Activated CD4-positive, alpha-beta T cell treated with anti-CD3 and anti-CD28 coated beads, Interleukin-2, amount 10 ng/mL, durations not matched to agents 24 days and 14 days (primary cell): ENCODE measurements at regions not wholly inside any gene's neighbourhood (a gene's known extent, or its start where the extent isn't known, plus 50 kb on each side); places are given as distances from the start of the nearest gene placed in this dataset.
"Not testable (repeated sequence)": the region's sequence is repeated elsewhere in the genome, so short reads cannot be mapped to it uniquely, and the experiment has no call there.

Source experiments
- DNase-seq: peaks from one replicate; pipeline ENCODE4 v3.0.0; 2022
- H3K27ac Mint-ChIP-seq: one replicate; pipeline ENCODE4 v1.8.0; 2022; ENCODE audit warnings: mild to moderate bottlenecking, mixed read lengths
- H3K27me3 Mint-ChIP-seq: one replicate; pipeline ENCODE4 v1.8.0; 2022; ENCODE audit warnings: mixed read lengths
- H3K36me3 Mint-ChIP-seq: one replicate; pipeline ENCODE4 v1.8.0; 2022; ENCODE audit warnings: low read depth, mild to moderate bottlenecking, mixed read lengths
- H3K4me1 Mint-ChIP-seq: one replicate; pipeline ENCODE4 v1.8.0; 2021; ENCODE audit warnings: mixed read lengths
- H3K4me3 Mint-ChIP-seq: one replicate; pipeline ENCODE4 v1.8.0; 2022; ENCODE audit warnings: mild to moderate bottlenecking, moderate library complexity, mixed read lengths
- H3K9me3 Mint-ChIP-seq: one replicate; pipeline ENCODE4 v1.8.0; 2021; ENCODE audit warnings: mixed read lengths
- intact Hi-C: fragments of 100-400 bp; cut with micrococcal nuclease; formaldehyde crosslinking; loops from one replicate; pipeline ENCODE4 v1.15.1; 2023

- H3K4me3 Mint-ChIP-seq: no peak overlapping the region
- intact Hi-C loops: no loop called here
- H3K27ac Mint-ChIP-seq: no peak overlapping the region
- no peaks in the 10 kb centered on the region for H3K9me3 Mint-ChIP-seq
- no peak for DNase-seq
- H3K4me1 Mint-ChIP-seq: no peaks in the 10 kb centered on the region
- no peaks in the 10 kb centered on the region for H3K36me3 Mint-ChIP-seq
- no peaks in the 10 kb centered on the region for H3K27me3 Mint-ChIP-seq
These were observed 55.5 kb upstream of the PIK3C3 start for GRCh38 chr18:41899535-41899934.

- DNase-seq: no peak
- no peak overlapping the region for H3K4me3 Mint-ChIP-seq
- H3K27me3 Mint-ChIP-seq: no peaks in the 10 kb centered on the region
- H3K36me3 Mint-ChIP-seq: no peaks in the 10 kb centered on the region
- intact Hi-C loops: no loop called here
- H3K4me1 Mint-ChIP-seq: no peaks in the 10 kb centered on the region
- no peak overlapping the region for H3K27ac Mint-ChIP-seq
- no peaks in the 10 kb centered on the region for H3K9me3 Mint-ChIP-seq
These were observed 61.6 kb upstream of the PIK3C3 start for GRCh38 chr18:41893432-41893831.

- intact Hi-C loops: no loop called here
- Mint-ChIP-seq H3K4me3 (no peak overlapping the region), H3K27ac (no peak overlapping the region), H3K36me3 (no peaks in the 10 kb centered on the region), H3K27me3 (no peaks in the 10 kb centered on the region), H3K9me3 (no peaks in the 10 kb centered on the region), H3K4me1 (no peaks in the 10 kb centered on the region)
- no peak for DNase-seq
These were observed 67.9 kb upstream of the PIK3C3 start for GRCh38 chr18:41887100-41887499.

GRCh38 chr18:41886126-41886807 is 68.8 kb upstream of the PIK3C3 start:
- H3K36me3 Mint-ChIP-seq: no peaks in the 10 kb centered on the region
- H3K27ac Mint-ChIP-seq: no peak overlapping the region
- no peaks in the 10 kb centered on the region for H3K4me1 Mint-ChIP-seq
- intact Hi-C loops: no loop called here
- DNase-seq: no peak
- H3K9me3 Mint-ChIP-seq: no peaks in the 10 kb centered on the region
- H3K4me3 Mint-ChIP-seq: no peak overlapping the region
- H3K27me3 Mint-ChIP-seq: no peaks in the 10 kb centered on the region

- Mint-ChIP-seq H3K4me3 (no peak overlapping the region), H3K36me3 (no peaks in the 10 kb centered on the region), H3K27ac (no peak overlapping the region), H3K9me3 (no peaks in the 10 kb centered on the region), H3K4me1 (no peaks in the 10 kb centered on the region), H3K27me3 (no peaks in the 10 kb centered on the region)
- DNase-seq: no peak
- intact Hi-C loops: no loop called here
These were observed 73.7 kb upstream of the PIK3C3 start for GRCh38 chr18:41881285-41881684.

- Mint-ChIP-seq H3K9me3 (no peaks in the 10 kb centered on the region), H3K36me3 (no peaks in the 10 kb centered on the region), H3K4me1 (no peaks in the 10 kb centered on the region), H3K4me3 (no peak overlapping the region), H3K27me3 (peaks cover 2% of the 10 kb centered on the region), H3K27ac (no peak overlapping the region)
- no peak for DNase-seq
- intact Hi-C loops: no loop called here
These were observed 75.8 kb upstream of the PIK3C3 start for GRCh38 chr18:41879256-41879655.

- no peaks in the 10 kb centered on the region for H3K36me3 Mint-ChIP-seq
- intact Hi-C loops: no loop called here
These were observed 79.8 kb upstream of the PIK3C3 start for GRCh38 chr18:41875094-41875780.

GRCh38 chr18:41873730-41874129 is 81.3 kb upstream of the PIK3C3 start:
- Mint-ChIP-seq H3K9me3 (no peaks in the 10 kb centered on the region), H3K4me1 (peaks cover 4% of the 10 kb centered on the region), H3K4me3 (no peak overlapping the region), H3K27me3 (peaks cover 2% of the 10 kb centered on the region), H3K27ac (no peak overlapping the region), H3K36me3 (no peaks in the 10 kb centered on the region)
- intact Hi-C loops: no loop called here
- DNase-seq: no peak

More at GRCh38 chr18:41875094-41875780, 79.8 kb upstream of the PIK3C3 start:
- Mint-ChIP-seq H3K27ac (no peak overlapping the region), H3K4me1 (peaks cover 4% of the 10 kb centered on the region), H3K4me3 (no peak overlapping the region), H3K27me3 (peaks cover 2% of the 10 kb centered on the region), H3K9me3 (no peaks in the 10 kb centered on the region)
- DNase-seq: no peak

GRCh38 chr18:41872206-41872605 is 82.8 kb upstream of the PIK3C3 start:
- intact Hi-C loops: no loop called here
- no peaks in the 10 kb centered on the region for H3K9me3 Mint-ChIP-seq
- H3K36me3 Mint-ChIP-seq: no peaks in the 10 kb centered on the region
- peaks cover 2% of the 10 kb centered on the region for H3K27me3 Mint-ChIP-seq
- DNase-seq: no peak
- H3K27ac Mint-ChIP-seq: no peak overlapping the region
- H3K4me1 Mint-ChIP-seq: peaks cover 4% of the 10 kb centered on the region
- no peak overlapping the region for H3K4me3 Mint-ChIP-seq

- H3K9me3 Mint-ChIP-seq: no peaks in the 10 kb centered on the region
- peaks cover 2% of the 10 kb centered on the region for H3K27me3 Mint-ChIP-seq
- no peak overlapping the region for H3K4me3 Mint-ChIP-seq
- H3K36me3 Mint-ChIP-seq: no peaks in the 10 kb centered on the region
- peaks cover 4% of the 10 kb centered on the region for H3K4me1 Mint-ChIP-seq
- DNase-seq: no peak
- intact Hi-C loops: no loop called here
- H3K27ac Mint-ChIP-seq: no peak overlapping the region
These were observed 83.6 kb upstream of the PIK3C3 start for GRCh38 chr18:41871229-41872000.

GRCh38 chr18:41870817-41871216 is 84.2 kb upstream of the PIK3C3 start:
- Mint-ChIP-seq H3K9me3 (no peaks in the 10 kb centered on the region), H3K36me3 (no peaks in the 10 kb centered on the region), H3K27me3 (peaks cover 2% of the 10 kb centered on the region), H3K4me1 (peaks cover 4% of the 10 kb centered on the region), H3K27ac (no peak overlapping the region), H3K4me3 (no peak overlapping the region)
- no peak for DNase-seq
- intact Hi-C loops: no loop called here

- no peak for DNase-seq
- Mint-ChIP-seq H3K4me1 (peaks cover 4% of the 10 kb centered on the region), H3K4me3 (no peak overlapping the region), H3K27me3 (peaks cover 2% of the 10 kb centered on the region), H3K9me3 (no peaks in the 10 kb centered on the region), H3K27ac (no peak overlapping the region), H3K36me3 (no peaks in the 10 kb centered on the region)
- intact Hi-C loops: no loop called here
These were observed 84.8 kb upstream of the PIK3C3 start for GRCh38 chr18:41870191-41870590.

GRCh38 chr18:41865796-41866195 is 89.2 kb upstream of the PIK3C3 start:
- H3K4me1 Mint-ChIP-seq, H3K27me3 Mint-ChIP-seq, intact Hi-C loops, DNase-seq, H3K36me3 Mint-ChIP-seq, H3K4me3 Mint-ChIP-seq, H3K27ac Mint-ChIP-seq, H3K9me3 Mint-ChIP-seq: not testable (repeated sequence)

- DNase-seq: no peak
- H3K27ac Mint-ChIP-seq: no peak overlapping the region
- no peaks in the 10 kb centered on the region for H3K27me3 Mint-ChIP-seq
- intact Hi-C loops: no loop called here
- no peaks in the 10 kb centered on the region for H3K9me3 Mint-ChIP-seq
- H3K36me3 Mint-ChIP-seq: no peaks in the 10 kb centered on the region
- no peak overlapping the region for H3K4me3 Mint-ChIP-seq
- H3K4me1 Mint-ChIP-seq: no peaks in the 10 kb centered on the region
These were observed 90.8 kb upstream of the PIK3C3 start for GRCh38 chr18:41864216-41864615.
